ENCODE measurements at regions not wholly inside any gene's neighbourhood (a gene's known extent, or its start where the extent isn't known, plus 50 kb on each side); places are given as distances from the start of the nearest gene placed in this dataset.

- no peaks in the 10 kb centered on the region for H3K4me1 ChIP-seq
- ATAC-seq (no peak), DNase-seq (no peak)
- H3K27me3 ChIP-seq (ENCODE audit: insufficient read depth in 3 of 3, low read length in 2 of 3): no peaks in the 10 kb centered on the region
- H3K4me3 ChIP-seq: no peak overlapping the region
- no peaks in the 10 kb centered on the region for H3K36me3 ChIP-seq (ENCODE audit: insufficient read depth in 1 of 2, low read depth in 1 of 2)
- WGBS, 3 donors: 44 to 52% (median 51%) methylated on average over 2 of the region's 2 CpGs
- H3K9me3 ChIP-seq: no peaks in the 10 kb centered on the region
- no peak for TF ChIP-seq CTCF (IDR thresholded peaks at IDR 0.05)
- intact Hi-C loops (cut with DNase I): no loop called here
- no peak overlapping the region for H3K27ac ChIP-seq
Measured at GRCh38 chr3:117626577-117626976, 917.0 kb downstream of the TUSC7 start.

- Histone ChIP-seq H3K4me1 (no peaks in the 10 kb centered on the region), H3K27me3 (ENCODE audit: insufficient read depth in 3 of 3, low read length in 2 of 3) (no peaks in the 10 kb centered on the region), H3K4me3 (no peak overlapping the region), H3K9me3 (no peaks in the 10 kb centered on the region), H3K36me3 (ENCODE audit: insufficient read depth in 1 of 2, low read depth in 1 of 2) (no peaks in the 10 kb centered on the region), H3K27ac (no peak overlapping the region)
- TF ChIP-seq CTCF (IDR thresholded peaks at IDR 0.05): no peak
- WGBS, 3 donors: 0 to 7% (median 2%) methylated on average over 2 of the region's 2 CpGs
- peak in 1 of 4 donors; percentile 45 for ATAC-seq
- intact Hi-C loops (cut with DNase I): no loop called here
- DNase-seq: no peak
Measured at GRCh38 chr3:117628823-117629291, 919.3 kb downstream of the TUSC7 start.

- WGBS, 3 donors: 68 to 72% (median 71%) methylated on average over 9 of the region's 9 CpGs
- Histone ChIP-seq H3K27ac (no peak overlapping the region), H3K27me3 (ENCODE audit: insufficient read depth in 3 of 3, low read length in 2 of 3) (no peaks in the 10 kb centered on the region), H3K4me3 (no peak overlapping the region), H3K4me1 (no peaks in the 10 kb centered on the region), H3K36me3 (ENCODE audit: insufficient read depth in 1 of 2, low read depth in 1 of 2) (no peaks in the 10 kb centered on the region), H3K9me3 (no peaks in the 10 kb centered on the region)
- intact Hi-C loops (cut with DNase I): no loop called here
- no peak for TF ChIP-seq CTCF (IDR thresholded peaks at IDR 0.05)
- DNase-seq: no peak
- no peak for ATAC-seq
Measured at GRCh38 chr3:117629505-117629904, 919.9 kb downstream of the TUSC7 start.

DNA sequence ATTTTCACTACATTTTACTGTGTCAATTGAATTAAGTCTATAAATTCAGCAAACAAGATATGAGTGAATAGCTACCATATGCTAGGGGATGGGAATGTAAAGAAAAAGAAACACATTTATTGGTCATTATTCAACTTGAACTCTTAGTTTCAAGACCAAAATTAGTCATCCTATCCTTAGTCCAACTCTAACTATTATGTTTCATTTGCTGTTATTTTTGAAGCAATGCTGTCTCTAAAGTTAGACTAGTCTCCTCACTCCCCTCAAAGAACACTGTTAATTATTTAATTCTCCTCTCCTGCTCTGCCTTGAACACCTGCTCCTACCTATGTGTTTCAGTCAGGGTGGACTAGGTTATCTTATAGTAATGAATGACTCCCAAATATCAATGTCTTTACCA is 920.9 kb downstream of the TUSC7 start:
- no peak overlapping the region for H3K4me3 ChIP-seq
- ATAC-seq (no peak), DNase-seq (no peak)
- no peaks in the 10 kb centered on the region for H3K36me3 ChIP-seq (ENCODE audit: insufficient read depth in 1 of 2, low read depth in 1 of 2)
- intact Hi-C loops (cut with DNase I): no loop called here
- H3K9me3 ChIP-seq: no peaks in the 10 kb centered on the region
- no peaks in the 10 kb centered on the region for H3K4me1 ChIP-seq
- no peak for TF ChIP-seq CTCF (IDR thresholded peaks at IDR 0.05)
- no peaks in the 10 kb centered on the region for H3K27me3 ChIP-seq (ENCODE audit: insufficient read depth in 3 of 3, low read length in 2 of 3)
- H3K27ac ChIP-seq: no peak overlapping the region

- DNase-seq (no peak), ATAC-seq (no peak)
- H3K27ac ChIP-seq: no peak overlapping the region
- H3K4me3 ChIP-seq: no peak overlapping the region
- H3K27me3 ChIP-seq (ENCODE audit: insufficient read depth in 3 of 3, low read length in 2 of 3): no peaks in the 10 kb centered on the region
- H3K4me1 ChIP-seq: no peaks in the 10 kb centered on the region
- no peaks in the 10 kb centered on the region for H3K9me3 ChIP-seq
- WGBS, 3 donors: 53 to 59% (median 58%) methylated on average over 1 of the region's 1 CpG
- H3K36me3 ChIP-seq (ENCODE audit: insufficient read depth in 1 of 2, low read depth in 1 of 2): no peaks in the 10 kb centered on the region
- TF ChIP-seq CTCF (IDR thresholded peaks at IDR 0.05): no peak
- intact Hi-C loops (cut with DNase I): no loop called here
Measured at GRCh38 chr3:117630885-117631284, 921.3 kb downstream of the TUSC7 start.
